ENCODE measurements at regions not wholly inside any gene's neighbourhood (a gene's known extent, or its start where the extent isn't known, plus 50 kb on each side); places are given as distances from the start of the nearest gene placed in this dataset.

DNA sequence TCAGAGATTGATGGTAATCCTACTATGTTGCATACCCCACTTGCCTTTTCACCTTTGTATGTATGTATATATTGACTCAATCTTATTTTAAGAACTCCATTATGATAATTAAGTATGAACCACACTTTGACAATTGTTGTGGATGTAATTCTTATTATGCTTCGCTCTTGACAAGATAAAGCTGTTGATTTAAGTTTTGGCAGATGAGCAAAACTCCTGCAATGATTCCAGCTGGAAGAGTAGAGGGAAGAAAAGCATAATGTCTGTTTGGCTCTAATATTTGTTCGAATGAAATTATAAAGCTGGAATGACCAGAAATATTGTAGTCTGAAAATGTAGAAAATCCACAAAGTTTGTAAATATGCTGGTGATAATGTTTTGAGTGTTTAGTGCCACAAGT, 83.8 kb upstream of the AKR1E2 start:
- no peaks in the 10 kb centered on the region for H4K20me1 ChIP-seq (ENCODE audit: insufficient read depth, low read length)
- no peak overlapping the region for H3K9ac ChIP-seq (ENCODE audit: low read depth, low read length)
- no peaks in the 10 kb centered on the region for H3K27me3 ChIP-seq (ENCODE audit: insufficient read depth, low read length, poor library complexity)
- no peaks in the 10 kb centered on the region for H3K36me3 ChIP-seq (ENCODE audit: insufficient read depth, low read length)
- no peaks in the 10 kb centered on the region for H3K4me1 ChIP-seq (ENCODE audit: insufficient read depth, low read length)
- H3K4me3 ChIP-seq (ENCODE audit: low read depth in 1 of 2, low read length in 2 of 2): no peak overlapping the region
- TF ChIP-seq CTCF (IDR thresholded peaks at IDR 0.05; ENCODE audit: borderline replicate concordance, extremely low read depth, low read length, poor library complexity, severe bottlenecking) (no peak), EZH2 (IDR thresholded peaks at IDR 0.05; ENCODE audit: borderline replicate concordance, low read depth, low read length, severe bottlenecking) (no peak)
- H3K9me3 ChIP-seq (ENCODE audit: insufficient read depth, low read length, severe bottlenecking): no peaks in the 10 kb centered on the region
- DNase-seq (no peak), ATAC-seq (ENCODE audit: insufficient read depth, low read depth) (no peak)
- H2AFZ ChIP-seq (ENCODE audit: low read depth, low read length): no peak overlapping the region
- no peak overlapping the region for H3K27ac ChIP-seq (ENCODE audit: low read length)
- H3K4me2 ChIP-seq (ENCODE audit: insufficient read depth, low read length): no peak overlapping the region
- no peaks in the 10 kb centered on the region for H3K79me2 ChIP-seq (ENCODE audit: insufficient read depth, low read length)

DNA sequence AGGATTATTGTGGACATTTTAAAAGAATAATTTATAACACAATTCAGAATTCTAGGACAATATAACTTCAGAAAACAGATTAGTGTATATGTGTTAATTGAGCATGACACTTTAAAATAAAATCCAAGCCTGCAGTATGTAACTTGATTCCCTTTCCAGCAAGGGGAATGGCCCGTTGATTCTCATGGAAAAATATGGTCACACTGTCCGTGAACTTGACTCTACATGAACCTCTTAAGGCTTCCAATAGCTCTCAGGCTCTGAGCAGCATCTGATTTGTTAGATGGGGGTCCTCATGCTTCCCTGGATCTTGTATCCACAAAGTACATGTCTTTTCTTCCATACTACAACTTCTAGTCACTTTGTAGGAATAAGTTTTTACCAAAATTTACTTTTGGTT, 85.5 kb upstream of the AKR1E2 start:
- H3K79me2 ChIP-seq (ENCODE audit: insufficient read depth, low read length): no peaks in the 10 kb centered on the region
- H4K20me1 ChIP-seq (ENCODE audit: insufficient read depth, low read length): no peaks in the 10 kb centered on the region
- H3K27me3 ChIP-seq (ENCODE audit: insufficient read depth, low read length, poor library complexity): no peaks in the 10 kb centered on the region
- no peak overlapping the region for H2AFZ ChIP-seq (ENCODE audit: low read depth, low read length)
- DNase-seq (no peak), ATAC-seq (ENCODE audit: insufficient read depth, low read depth) (no peak)
- H3K4me2 ChIP-seq (ENCODE audit: insufficient read depth, low read length): no peak overlapping the region
- H3K4me3 ChIP-seq (ENCODE audit: low read depth in 1 of 2, low read length in 2 of 2): no peak overlapping the region
- TF ChIP-seq CTCF (IDR thresholded peaks at IDR 0.05; ENCODE audit: borderline replicate concordance, extremely low read depth, low read length, poor library complexity, severe bottlenecking) (no peak), EZH2 (IDR thresholded peaks at IDR 0.05; ENCODE audit: borderline replicate concordance, low read depth, low read length, severe bottlenecking) (no peak)
- H3K27ac ChIP-seq (ENCODE audit: low read length): no peak overlapping the region
- no peaks in the 10 kb centered on the region for H3K4me1 ChIP-seq (ENCODE audit: insufficient read depth, low read length)
- no peaks in the 10 kb centered on the region for H3K9me3 ChIP-seq (ENCODE audit: insufficient read depth, low read length, severe bottlenecking)
- no peak overlapping the region for H3K9ac ChIP-seq (ENCODE audit: low read depth, low read length)
- H3K36me3 ChIP-seq (ENCODE audit: insufficient read depth, low read length): no peaks in the 10 kb centered on the region

GRCh38 chr10:4736608-4737007, 89.4 kb upstream of the AKR1E2 start:
- Histone ChIP-seq H2AFZ (ENCODE audit: low read depth, low read length) (no peak overlapping the region), H3K27ac (ENCODE audit: low read length) (no peak overlapping the region), H3K4me1 (ENCODE audit: insufficient read depth, low read length) (no peaks in the 10 kb centered on the region), H3K4me3 (ENCODE audit: low read depth in 1 of 2, low read length in 2 of 2) (no peak overlapping the region), H3K4me2 (ENCODE audit: insufficient read depth, low read length) (no peak overlapping the region), H3K27me3 (ENCODE audit: insufficient read depth, low read length, poor library complexity) (no peaks in the 10 kb centered on the region), H3K79me2 (ENCODE audit: insufficient read depth, low read length) (no peaks in the 10 kb centered on the region), H4K20me1 (ENCODE audit: insufficient read depth, low read length) (no peaks in the 10 kb centered on the region), H3K36me3 (ENCODE audit: insufficient read depth, low read length) (no peaks in the 10 kb centered on the region), H3K9ac (ENCODE audit: low read depth, low read length) (no peak overlapping the region), H3K9me3 (ENCODE audit: insufficient read depth, low read length, severe bottlenecking) (no peaks in the 10 kb centered on the region)
- ATAC-seq (ENCODE audit: insufficient read depth, low read depth) (no peak), DNase-seq (no peak)
- TF ChIP-seq CTCF (IDR thresholded peaks at IDR 0.05; ENCODE audit: borderline replicate concordance, extremely low read depth, low read length, poor library complexity, severe bottlenecking) (no peak), EZH2 (IDR thresholded peaks at IDR 0.05; ENCODE audit: borderline replicate concordance, low read depth, low read length, severe bottlenecking) (no peak)

GRCh38 chr10:4736183-4736582, 89.8 kb upstream of the AKR1E2 start:
- no peak overlapping the region for H3K4me2 ChIP-seq (ENCODE audit: insufficient read depth, low read length)
- DNase-seq: no peak

More at GRCh38 chr10:4736183-4736582, 89.8 kb upstream of the AKR1E2 start:
- Histone ChIP-seq H3K36me3 (ENCODE audit: insufficient read depth, low read length) (no peaks in the 10 kb centered on the region), H2AFZ (ENCODE audit: low read depth, low read length) (no peak overlapping the region), H3K9ac (ENCODE audit: low read depth, low read length) (no peak overlapping the region), H4K20me1 (ENCODE audit: insufficient read depth, low read length) (no peaks in the 10 kb centered on the region), H3K27ac (ENCODE audit: low read length) (no peak overlapping the region), H3K4me3 (ENCODE audit: low read depth in 1 of 2, low read length in 2 of 2) (no peak overlapping the region), H3K79me2 (ENCODE audit: insufficient read depth, low read length) (no peaks in the 10 kb centered on the region), H3K27me3 (ENCODE audit: insufficient read depth, low read length, poor library complexity) (no peaks in the 10 kb centered on the region), H3K9me3 (ENCODE audit: insufficient read depth, low read length, severe bottlenecking) (no peaks in the 10 kb centered on the region), H3K4me1 (ENCODE audit: insufficient read depth, low read length) (no peaks in the 10 kb centered on the region)
- no peak for ATAC-seq (ENCODE audit: insufficient read depth, low read depth)
- no peak for TF ChIP-seq EZH2 (IDR thresholded peaks at IDR 0.05; ENCODE audit: borderline replicate concordance, low read depth, low read length, severe bottlenecking)
- no peak for TF ChIP-seq CTCF (IDR thresholded peaks at IDR 0.05; ENCODE audit: borderline replicate concordance, extremely low read depth, low read length, poor library complexity, severe bottlenecking)

All from DND-41 (cell line).